ENCODE measurements at regions not wholly inside any gene's neighbourhood (a gene's known extent, or its start where the extent isn't known, plus 50 kb on each side); places are given as distances from the start of the nearest gene placed in this dataset.

GRCh38 chr11:80686889-80687288, 1246.1 kb upstream of the TENM4 start:
- Histone ChIP-seq H3K9me3 (no peaks in the 10 kb centered on the region), H3K4me1 (no peaks in the 10 kb centered on the region), H3K27ac (no peak overlapping the region), H3K27me3 (no peaks in the 10 kb centered on the region), H3K4me3 (no peak overlapping the region), H3K36me3 (no peaks in the 10 kb centered on the region)
- no peak for DNase-seq
- TF ChIP-seq CTCF (IDR thresholded peaks at IDR 0.05) (no peak), POLR2A (IDR thresholded peaks at IDR 0.05) (no peak)

GRCh38 chr11:80673566-80673965, 1232.7 kb upstream of the TENM4 start:
- no peaks in the 10 kb centered on the region for H3K36me3 ChIP-seq
- H3K27ac ChIP-seq = no peak overlapping the region
- no peak overlapping the region for H3K4me3 ChIP-seq
- H3K9me3 ChIP-seq = no peaks in the 10 kb centered on the region
- H3K4me1 ChIP-seq = no peaks in the 10 kb centered on the region
- TF ChIP-seq POLR2A (IDR thresholded peaks at IDR 0.05) (no peak), CTCF (IDR thresholded peaks at IDR 0.05) (no peak)
- no peak for DNase-seq
- H3K27me3 ChIP-seq = no peaks in the 10 kb centered on the region

GRCh38 chr11:80669620-80670019, 1228.8 kb upstream of the TENM4 start:
- no peak for DNase-seq
- Histone ChIP-seq H3K4me1 (no peaks in the 10 kb centered on the region), H3K4me3 (no peak overlapping the region), H3K9me3 (no peaks in the 10 kb centered on the region), H3K36me3 (no peaks in the 10 kb centered on the region), H3K27me3 (no peaks in the 10 kb centered on the region), H3K27ac (no peak overlapping the region)
- no peak for TF ChIP-seq POLR2A (IDR thresholded peaks at IDR 0.05)
- no peak for TF ChIP-seq CTCF (IDR thresholded peaks at IDR 0.05)

GRCh38 chr11:80668039-80668438, 1227.2 kb upstream of the TENM4 start:
- no peak overlapping the region for H3K27ac ChIP-seq
- no peaks in the 10 kb centered on the region for H3K36me3 ChIP-seq
- DNase-seq = no peak
- no peaks in the 10 kb centered on the region for H3K27me3 ChIP-seq
- H3K4me3 ChIP-seq = no peak overlapping the region
- H3K9me3 ChIP-seq = no peaks in the 10 kb centered on the region
- H3K4me1 ChIP-seq = no peaks in the 10 kb centered on the region
- TF ChIP-seq CTCF (IDR thresholded peaks at IDR 0.05) (no peak), POLR2A (IDR thresholded peaks at IDR 0.05) (no peak)

- Histone ChIP-seq H3K4me3 (no peak overlapping the region), H3K9me3 (no peaks in the 10 kb centered on the region), H3K36me3 (no peaks in the 10 kb centered on the region), H3K27me3 (no peaks in the 10 kb centered on the region), H3K27ac (no peak overlapping the region), H3K4me1 (no peaks in the 10 kb centered on the region)
- no peak for DNase-seq
- no peak for TF ChIP-seq CTCF (IDR thresholded peaks at IDR 0.05)
- TF ChIP-seq POLR2A (IDR thresholded peaks at IDR 0.05) = no peak
Measured at GRCh38 chr11:80655834-80656233, 1215.0 kb upstream of the TENM4 start.

GRCh38 chr11:80650966-80651365, 1210.1 kb upstream of the TENM4 start:
- Histone ChIP-seq H3K27me3 (no peaks in the 10 kb centered on the region), H3K36me3 (no peaks in the 10 kb centered on the region), H3K4me1 (no peaks in the 10 kb centered on the region), H3K9me3 (no peaks in the 10 kb centered on the region), H3K27ac (no peak overlapping the region), H3K4me3 (no peak overlapping the region)
- no peak for TF ChIP-seq CTCF (IDR thresholded peaks at IDR 0.05)
- no peak for TF ChIP-seq POLR2A (IDR thresholded peaks at IDR 0.05)
- no peak for DNase-seq

Measured in Peyer's patch (tissue), 4 donors.